22Rv1 (cell line): ENCODE measurements at regions not wholly inside any gene's neighbourhood (a gene's known extent, or its start where the extent isn't known, plus 50 kb on each side); places are given as distances from the start of the nearest gene placed in this dataset.

ENCODE experiments used
- ZFX ChIP-seq: fragments of 450-650 bp; IDR thresholded peaks from 2 replicates; pipeline ENCODE4 v1.6.1; 2017; ENCODE audit warnings: antibody characterized with exemption, borderline replicate concordance
- TF ChIP-seq, protein P1 (sequence below): fragments of 450-650 bp; IDR thresholded peaks from 2 replicates; pipeline ENCODE4 v1.5.1; 2017; ENCODE audit warnings: mild to moderate bottlenecking

DNA sequence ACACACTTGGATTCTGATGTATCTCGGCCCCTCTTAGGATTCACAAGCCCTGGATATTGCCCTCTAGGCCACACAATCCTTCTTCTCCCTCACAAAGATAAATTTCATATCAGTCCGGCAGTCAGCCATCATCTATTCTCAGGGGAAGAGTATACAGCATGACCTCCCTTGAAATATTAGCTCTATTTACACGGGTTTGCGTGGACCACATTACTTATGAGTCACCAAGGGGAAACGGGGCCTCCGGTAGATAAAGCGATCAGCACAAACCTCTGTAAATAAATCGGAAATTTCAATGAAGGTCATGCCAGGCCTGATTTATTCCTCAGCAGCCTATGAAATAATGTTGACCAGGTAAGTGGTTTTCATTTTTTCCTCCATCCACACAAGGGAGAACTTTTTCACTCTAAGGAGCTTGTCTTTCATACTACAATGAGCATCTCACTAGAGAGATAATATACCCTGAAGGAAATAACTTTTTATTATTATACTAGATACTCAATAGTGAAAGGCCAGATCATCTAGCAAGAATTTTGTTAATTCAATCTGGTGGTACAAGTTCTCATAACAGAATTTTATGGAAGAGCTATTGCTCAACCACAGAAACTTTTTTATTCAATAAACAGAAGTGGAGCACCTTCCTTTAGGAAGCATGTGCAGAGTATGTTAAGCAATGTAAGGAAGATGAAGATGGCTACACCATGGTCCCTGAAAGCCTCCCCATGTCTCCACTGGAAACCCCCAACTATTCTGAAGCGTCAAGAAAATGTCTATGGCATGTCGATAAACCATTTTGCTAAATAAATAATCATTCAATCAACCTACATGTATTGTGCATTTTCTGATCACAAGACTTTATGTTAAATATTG is 125.2 kb upstream of the PIK3C3 start:
- TF ChIP-seq, protein P1, sequence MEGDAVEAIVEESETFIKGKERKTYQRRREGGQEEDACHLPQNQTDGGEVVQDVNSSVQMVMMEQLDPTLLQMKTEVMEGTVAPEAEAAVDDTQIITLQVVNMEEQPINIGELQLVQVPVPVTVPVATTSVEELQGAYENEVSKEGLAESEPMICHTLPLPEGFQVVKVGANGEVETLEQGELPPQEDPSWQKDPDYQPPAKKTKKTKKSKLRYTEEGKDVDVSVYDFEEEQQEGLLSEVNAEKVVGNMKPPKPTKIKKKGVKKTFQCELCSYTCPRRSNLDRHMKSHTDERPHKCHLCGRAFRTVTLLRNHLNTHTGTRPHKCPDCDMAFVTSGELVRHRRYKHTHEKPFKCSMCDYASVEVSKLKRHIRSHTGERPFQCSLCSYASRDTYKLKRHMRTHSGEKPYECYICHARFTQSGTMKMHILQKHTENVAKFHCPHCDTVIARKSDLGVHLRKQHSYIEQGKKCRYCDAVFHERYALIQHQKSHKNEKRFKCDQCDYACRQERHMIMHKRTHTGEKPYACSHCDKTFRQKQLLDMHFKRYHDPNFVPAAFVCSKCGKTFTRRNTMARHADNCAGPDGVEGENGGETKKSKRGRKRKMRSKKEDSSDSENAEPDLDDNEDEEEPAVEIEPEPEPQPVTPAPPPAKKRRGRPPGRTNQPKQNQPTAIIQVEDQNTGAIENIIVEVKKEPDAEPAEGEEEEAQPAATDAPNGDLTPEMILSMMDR: no peak
- no peak for TF ChIP-seq ZFX
